Naive thymus-derived CD4-positive, alpha-beta T cell (primary cell): ENCODE measurements at regions not wholly inside any gene's neighbourhood (a gene's known extent, or its start where the extent isn't known, plus 50 kb on each side); places are given as distances from the start of the nearest gene placed in this dataset.

ENCODE experiments used
- ATAC-seq: fragments of 150-1000 bp; cut with Tn5 transposase; 2 replicates; pipeline ENCODE4 v1.10.0; 2021; ENCODE audit warnings: mild to moderate bottlenecking, moderate library complexity
- CTCF ChIA-PET: fragments of 350-600 bp; sonication (Branson Sonifier 250); formaldehyde crosslinking; loops from one replicate; lab custom pipeline; 2021; ENCODE audit warnings: antibody characterized with exemption; lab: Charles Lee
- POLR2A ChIA-PET: fragments of 350-600 bp; sonication (Branson Sonifier 250); formaldehyde crosslinking; loops from one replicate; lab custom pipeline; 2021; ENCODE audit warnings: antibody characterized with exemption, inconsistent platforms; lab: Charles Lee
- DNase-seq, 9 donors: peaks; one replicate each; pipeline versions ENCODE4 v3.0.0 to v3.0.0-alpha.2; 2020 to 2022; ENCODE audit warnings: mixed read lengths in 1 of 9
- H3K27ac ChIP-seq: one replicate; pipeline ENCODE4 v1.7.0; 2013; ENCODE audit warnings: mild to moderate bottlenecking, low read depth, low read length, moderate library complexity
- H3K27me3 ChIP-seq, 2 donors: one replicate each; pipeline ENCODE4 v1.7.0; 2013; ENCODE audit warnings: low read length in 2 of 2, mild to moderate bottlenecking in 2 of 2, moderate library complexity in 2 of 2; ENCODE audit not compliant: control insufficient read depth in 2 of 2, insufficient read depth in 2 of 2
- H3K36me3 ChIP-seq, 3 experiments: 1 replicate in 2 of 3; 2 replicates in 1 of 3; pipeline ENCODE4 v1.7.0; 2013; ENCODE audit warnings: low read length in 3 of 3, mild to moderate bottlenecking in 3 of 3, moderate library complexity in 1 of 3; ENCODE audit not compliant: insufficient read depth in 3 of 3, control insufficient read depth in 2 of 3
- H3K4me1 ChIP-seq, 2 donors: one replicate each; pipeline ENCODE4 v1.7.0; 2013; ENCODE audit warnings: low read length in 2 of 2, mild to moderate bottlenecking in 2 of 2, moderate library complexity in 1 of 2; ENCODE audit not compliant: control insufficient read depth in 2 of 2, insufficient read depth in 2 of 2
- H3K4me3 ChIP-seq: 2 replicates; pipeline ENCODE4 v1.7.0; 2013; ENCODE audit warnings: mild to moderate bottlenecking, low read length
- H3K9me3 ChIP-seq, 3 experiments: 1 replicate in 2 of 3; 2 replicates in 1 of 3; pipeline ENCODE4 v1.7.0; 2013; ENCODE audit warnings: low read length in 3 of 3; ENCODE audit not compliant: control insufficient read depth in 2 of 3
- H3K27ac Mint-ChIP-seq, 9 donors: one replicate each; pipeline ENCODE4 v1.8.0; 2020 to 2022; ENCODE audit warnings: mixed read lengths in 9 of 9, mild to moderate bottlenecking in 8 of 9, moderate library complexity in 5 of 9, inconsistent platforms in 2 of 9
- H3K27me3 Mint-ChIP-seq, 5 donors: one replicate each; pipeline ENCODE4 v1.8.0; 2021 to 2022; ENCODE audit warnings: mixed read lengths in 5 of 5, mild to moderate bottlenecking in 1 of 5
- H3K36me3 Mint-ChIP-seq, 5 donors: one replicate each; pipeline ENCODE4 v1.8.0; 2020 to 2022; ENCODE audit warnings: mixed read lengths in 5 of 5, mild to moderate bottlenecking in 3 of 5, inconsistent platforms in 1 of 5
- H3K4me1 Mint-ChIP-seq, 7 donors: one replicate each; pipeline ENCODE4 v1.8.0; 2020 to 2022; ENCODE audit warnings: mixed read lengths in 7 of 7, mild to moderate bottlenecking in 3 of 7, inconsistent platforms in 1 of 7
- H3K4me3 Mint-ChIP-seq, 10 donors: one replicate each; pipeline ENCODE4 v1.8.0; 2020 to 2022; ENCODE audit warnings: mild to moderate bottlenecking in 10 of 10, mixed read lengths in 10 of 10, moderate library complexity in 6 of 10, inconsistent platforms in 2 of 10
- H3K9me3 Mint-ChIP-seq, 11 donors: one replicate each; pipeline ENCODE4 v1.8.0; 2020 to 2022; ENCODE audit warnings: mixed read lengths in 11 of 11, mild to moderate bottlenecking in 4 of 11, inconsistent platforms in 1 of 11, moderate library complexity in 1 of 11
- intact Hi-C, 2 donors: fragments of 100-400 bp; cut with micrococcal nuclease; formaldehyde crosslinking; loops; one replicate each; pipeline ENCODE4 v1.15.1; 2023

DNA sequence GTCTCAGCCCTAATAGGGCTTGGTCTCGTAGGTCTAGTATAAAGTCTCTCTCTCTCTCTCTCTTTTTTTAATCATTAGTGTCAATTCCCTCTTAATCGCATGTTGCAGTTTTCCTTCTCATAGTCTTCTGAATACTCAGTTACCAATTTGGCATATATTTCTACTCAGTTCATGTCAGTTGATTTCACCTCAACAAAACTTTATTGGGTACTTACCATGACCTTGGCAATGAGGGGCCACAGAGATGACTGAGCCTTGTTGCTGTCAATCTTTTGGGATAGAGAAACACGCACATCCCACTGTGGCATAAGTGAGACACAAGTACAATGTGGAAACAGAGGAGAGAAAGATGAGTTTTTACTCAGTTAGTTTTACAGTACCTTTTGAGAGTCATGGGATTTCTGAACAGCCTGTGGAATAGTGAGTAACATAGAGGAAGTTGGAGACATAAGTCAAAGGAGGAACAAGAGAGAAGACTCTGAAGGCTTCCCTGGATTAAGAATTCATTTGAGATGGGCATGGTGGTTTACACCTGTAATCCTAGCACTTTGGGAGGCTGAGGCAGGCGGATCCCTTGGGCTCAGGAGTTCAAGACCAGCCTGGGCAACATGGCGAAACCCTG is 150.2 kb upstream of the CBLB start:
- no peaks in the 10 kb centered on the region for H3K4me1 ChIP-seq
- Mint-ChIP-seq H3K9me3 (peaks cover 0 to 21% (median 0%) of the 10 kb centered on the region in 11 donors), H3K36me3 (peaks cover 0 to 20% (median 0%) of the 10 kb centered on the region in 5 donors), H3K4me1 (peaks cover 0 to 2% (median 0%) of the 10 kb centered on the region in 7 donors), H3K4me3 (no peak overlapping the region), H3K27ac (no peak overlapping the region), H3K27me3 (no peaks in the 10 kb centered on the region)
- H3K27me3 ChIP-seq = no peaks in the 10 kb centered on the region
- ATAC-seq (no peak), DNase-seq (no peak)
- POLR2A ChIA-PET = no interaction called here
- intact Hi-C loops = loop anchor here in 1 of 2 donors (10.0 kb wide), 1 partner anchor 316 kb away; no protein-coding TSS in a partner anchor
- no peak overlapping the region for H3K27ac ChIP-seq
- no peaks in the 10 kb centered on the region for H3K36me3 ChIP-seq
- no peaks in the 10 kb centered on the region for H3K9me3 ChIP-seq
- H3K4me3 ChIP-seq = no peak overlapping the region
- CTCF ChIA-PET = no interaction called here

DNA sequence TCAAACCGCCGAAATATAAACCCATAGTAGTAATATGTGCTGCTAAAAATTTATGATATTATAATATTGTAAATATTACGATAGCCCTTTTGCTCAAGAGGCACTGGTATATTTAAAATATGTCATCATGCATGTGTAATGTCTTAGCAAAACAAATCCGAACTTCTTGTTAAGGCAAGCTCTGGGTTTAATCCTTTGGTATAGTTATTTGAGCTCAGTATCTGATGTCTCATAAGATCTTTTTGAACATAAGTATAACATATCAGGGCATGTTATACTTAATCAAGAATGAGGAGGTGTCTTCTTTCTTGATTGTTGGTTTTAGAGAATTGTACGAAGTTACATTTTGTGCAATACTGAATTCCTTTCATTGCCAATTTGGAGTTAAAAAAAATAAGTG is 154.1 kb upstream of the CBLB start:
- intact Hi-C loops = no loop called here
- no peak overlapping the region for H3K4me3 ChIP-seq
- ChIA-PET POLR2A (no interaction called here), CTCF (no interaction called here)
- peaks cover 0 to 14% (median under 1%) of the 10 kb centered on the region in 11 donors for H3K9me3 Mint-ChIP-seq
- H3K9me3 ChIP-seq = no peaks in the 10 kb centered on the region
- no peaks in the 10 kb centered on the region for H3K27me3 Mint-ChIP-seq
- H3K27me3 ChIP-seq = no peaks in the 10 kb centered on the region
- ATAC-seq (no peak), DNase-seq (no peak)
- no peak overlapping the region for H3K27ac ChIP-seq
- no peaks in the 10 kb centered on the region for H3K4me1 ChIP-seq
- H3K27ac Mint-ChIP-seq = no peak overlapping the region
- peaks cover 0 to 6% (median 0%) of the 10 kb centered on the region in 7 donors for H3K4me1 Mint-ChIP-seq
- peaks cover 0 to 13% (median 0%) of the 10 kb centered on the region in 5 donors for H3K36me3 Mint-ChIP-seq
- no peak overlapping the region for H3K4me3 Mint-ChIP-seq
- H3K36me3 ChIP-seq = no peaks in the 10 kb centered on the region

DNA sequence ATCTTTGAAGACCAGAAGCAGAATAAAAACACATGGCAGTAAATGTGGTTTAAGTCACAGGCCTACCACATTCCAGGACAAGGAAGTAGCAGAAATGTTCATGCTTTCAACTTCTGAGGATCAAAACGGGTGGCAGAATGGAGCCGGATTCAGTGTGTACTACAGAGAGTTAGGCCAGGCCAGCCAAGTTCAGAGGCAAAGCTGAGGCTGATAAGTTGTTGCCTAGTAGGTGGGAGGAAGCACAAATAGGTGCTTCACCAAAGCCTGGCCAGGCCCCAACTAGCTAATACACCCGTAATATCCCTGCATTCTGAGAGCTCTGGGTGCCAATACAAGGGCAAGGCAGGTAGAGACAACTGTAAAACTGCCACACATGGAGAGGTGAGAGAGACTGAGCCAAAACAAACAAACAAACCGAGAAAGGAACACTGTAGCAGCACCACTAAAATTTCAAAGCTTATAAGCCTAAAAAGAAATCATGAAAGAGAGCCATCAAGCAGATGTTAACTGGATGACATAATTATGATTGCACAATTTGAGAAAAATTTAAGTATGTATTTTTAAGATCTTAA is 156.4 kb upstream of the CBLB start:
- no peaks in the 10 kb centered on the region for H3K27me3 ChIP-seq
- H3K4me3 ChIP-seq = no peak overlapping the region
- Mint-ChIP-seq H3K9me3 (peaks cover 0 to 4% (median 0%) of the 10 kb centered on the region in 11 donors), H3K4me1 (peaks cover 0 to 6% (median 0%) of the 10 kb centered on the region in 7 donors), H3K4me3 (no peak overlapping the region), H3K27me3 (no peaks in the 10 kb centered on the region), H3K27ac (no peak overlapping the region), H3K36me3 (peaks cover 0 to 14% (median 0%) of the 10 kb centered on the region in 5 donors)
- no peak for ATAC-seq
- intact Hi-C loops = no loop called here
- no peak overlapping the region for H3K27ac ChIP-seq
- no peaks in the 10 kb centered on the region for H3K36me3 ChIP-seq
- no peaks in the 10 kb centered on the region for H3K4me1 ChIP-seq
- no peak for DNase-seq
- no peaks in the 10 kb centered on the region for H3K9me3 ChIP-seq
- CTCF ChIA-PET = no interaction called here
- POLR2A ChIA-PET = no interaction called here

DNA sequence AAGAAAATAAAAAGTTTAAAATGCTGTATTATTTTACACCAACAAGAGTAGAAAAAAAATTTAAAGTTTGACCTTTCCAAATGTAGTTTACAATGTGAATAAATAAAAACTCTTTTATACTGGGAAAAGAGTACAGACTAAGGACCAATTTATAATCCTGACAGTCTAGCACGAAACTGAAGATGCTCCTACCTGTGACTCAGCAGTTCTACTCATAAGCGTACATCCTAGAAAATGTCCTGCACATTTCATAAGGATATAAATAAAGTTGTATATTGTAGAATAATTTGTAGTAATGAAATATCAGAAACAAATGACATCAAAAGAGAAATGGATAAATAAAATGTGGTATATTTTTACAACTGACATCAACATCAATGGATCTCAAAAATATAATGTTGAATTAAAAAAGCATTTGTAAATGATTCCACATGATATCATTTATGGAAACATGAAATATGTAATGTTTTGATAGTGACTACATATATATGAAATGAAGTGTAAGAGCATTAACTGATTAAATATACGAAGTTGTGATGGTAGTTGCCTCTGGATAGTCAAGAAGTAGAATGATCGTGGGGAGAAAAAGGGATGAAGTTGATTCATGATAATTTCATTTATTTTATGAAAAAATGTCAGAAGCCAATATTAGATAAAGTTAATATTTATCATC is 161.3 kb upstream of the CBLB start:
- no peaks in the 10 kb centered on the region for H3K27me3 Mint-ChIP-seq
- H3K36me3 Mint-ChIP-seq = peaks cover 0 to 11% (median 0%) of the 10 kb centered on the region in 5 donors
- H3K4me1 ChIP-seq = peaks cover 0 to 6% of the 10 kb centered on the region in 2 donors
- H3K4me3 Mint-ChIP-seq = no peak overlapping the region
- no peaks in the 10 kb centered on the region for H3K27me3 ChIP-seq
- ChIA-PET CTCF (no interaction called here), POLR2A (interaction anchor here (0.6 kb wide), 1 partner anchor 27 kb away, joined by 4 read pairs; no protein-coding TSS in a partner anchor)
- DNase-seq (no peak), ATAC-seq (no peak)
- peaks cover 0 to 2% (median 0%) of the 10 kb centered on the region in 11 donors for H3K9me3 Mint-ChIP-seq
- H3K27ac ChIP-seq = no peak overlapping the region
- no peaks in the 10 kb centered on the region for H3K36me3 ChIP-seq
- H3K9me3 ChIP-seq = no peaks in the 10 kb centered on the region
- H3K27ac Mint-ChIP-seq = no peak overlapping the region
- no peak overlapping the region for H3K4me3 ChIP-seq
- intact Hi-C loops = no loop called here
- peaks cover 0 to 4% (median 0%) of the 10 kb centered on the region in 7 donors for H3K4me1 Mint-ChIP-seq

DNA sequence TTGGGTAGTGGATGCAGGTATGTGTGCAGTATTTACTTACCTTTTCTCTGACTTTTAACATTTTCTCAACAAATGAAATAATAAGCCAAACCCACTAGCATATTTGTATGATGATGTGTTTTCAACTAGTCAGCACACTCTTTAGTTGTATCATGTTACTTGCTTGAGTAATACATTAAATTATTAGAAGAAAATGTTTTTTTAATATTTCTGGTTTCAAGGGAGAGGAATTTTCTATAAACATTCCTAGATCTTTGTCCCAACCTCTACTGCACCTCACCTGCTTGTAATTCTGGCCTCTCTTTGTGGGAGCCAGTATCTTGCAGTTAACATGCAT is 161.8 kb upstream of the CBLB start:
- no peak for ATAC-seq
- Histone ChIP-seq H3K36me3 (no peaks in the 10 kb centered on the region), H3K27me3 (no peaks in the 10 kb centered on the region), H3K27ac (no peak overlapping the region), H3K4me3 (no peak overlapping the region), H3K9me3 (no peaks in the 10 kb centered on the region), H3K4me1 (peaks cover 0 to 6% of the 10 kb centered on the region in 2 donors)
- POLR2A ChIA-PET = no interaction called here
- H3K9me3 Mint-ChIP-seq = peaks cover 0 to 2% (median 0%) of the 10 kb centered on the region in 11 donors
- DNase-seq = no peak
- intact Hi-C loops = no loop called here
- H3K27ac Mint-ChIP-seq = no peak overlapping the region
- H3K36me3 Mint-ChIP-seq = peaks cover 0 to 7% (median 0%) of the 10 kb centered on the region in 5 donors
- no peak overlapping the region for H3K4me3 Mint-ChIP-seq
- H3K27me3 Mint-ChIP-seq = no peaks in the 10 kb centered on the region
- CTCF ChIA-PET = no interaction called here
- peaks cover 0 to 4% (median 0%) of the 10 kb centered on the region in 7 donors for H3K4me1 Mint-ChIP-seq

DNA sequence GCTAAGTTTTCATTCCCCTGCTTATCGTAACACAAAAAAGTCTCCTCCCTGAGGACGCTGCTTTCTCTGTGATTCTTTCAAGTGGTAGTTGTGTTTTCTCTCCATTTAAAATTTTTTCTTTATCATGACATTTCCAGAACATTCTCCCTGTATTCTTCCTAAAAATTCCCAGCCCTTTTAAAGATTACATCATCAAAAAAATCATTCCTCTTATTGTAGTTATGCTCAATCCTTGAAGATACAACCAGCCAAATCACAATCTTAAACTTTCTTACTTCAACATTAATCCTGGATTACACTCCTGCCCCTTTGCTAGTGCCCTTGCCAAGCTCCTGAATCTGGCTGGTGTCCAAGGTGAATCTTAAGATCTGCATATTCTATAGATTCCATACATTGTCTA is 163.7 kb upstream of the CBLB start:
- ChIA-PET CTCF (no interaction called here), POLR2A (no interaction called here)
- Histone ChIP-seq H3K27ac (no peak overlapping the region), H3K4me1 (peaks cover 0 to 6% of the 10 kb centered on the region in 2 donors), H3K9me3 (no peaks in the 10 kb centered on the region), H3K27me3 (no peaks in the 10 kb centered on the region), H3K4me3 (no peak overlapping the region), H3K36me3 (no peaks in the 10 kb centered on the region)
- DNase-seq (no peak), ATAC-seq (no peak)
- H3K27me3 Mint-ChIP-seq = no peaks in the 10 kb centered on the region
- H3K4me3 Mint-ChIP-seq = no peak overlapping the region
- H3K4me1 Mint-ChIP-seq = peaks cover 0 to 4% (median 0%) of the 10 kb centered on the region in 7 donors
- intact Hi-C loops = no loop called here
- H3K27ac Mint-ChIP-seq = no peak overlapping the region
- H3K9me3 Mint-ChIP-seq = peaks cover 0 to 3% (median 0%) of the 10 kb centered on the region in 11 donors
- H3K36me3 Mint-ChIP-seq = peaks cover 0 to 7% (median 0%) of the 10 kb centered on the region in 5 donors
